ENCODE measurements at regions not wholly inside any gene's neighbourhood (a gene's known extent, or its start where the extent isn't known, plus 50 kb on each side); places are given as distances from the start of the nearest gene placed in this dataset.

DNA sequence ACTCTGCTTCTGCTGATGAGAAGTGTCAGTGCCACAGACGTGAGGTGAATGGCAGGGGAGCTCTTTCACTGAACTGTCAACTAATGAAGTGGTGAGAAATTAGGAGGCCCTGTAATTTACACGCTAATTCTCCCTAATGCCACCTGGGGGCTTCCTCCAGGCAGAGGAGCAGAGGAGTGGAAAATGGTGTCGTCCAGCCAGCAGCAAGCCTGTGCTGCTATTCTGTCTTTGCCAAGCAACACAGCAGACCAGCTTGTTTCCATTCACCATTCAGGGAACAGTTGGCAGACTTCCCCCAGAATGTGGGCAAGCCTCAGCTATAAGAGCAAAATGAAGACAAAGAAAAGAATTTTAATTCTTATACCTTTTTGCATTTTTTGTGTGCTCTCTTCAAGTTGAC, 245.2 kb upstream of the TET2 start:
- no peak for TF ChIP-seq POLR2A (IDR thresholded peaks at IDR 0.05; ENCODE audit: low read depth)
- TF ChIP-seq, protein P1, sequence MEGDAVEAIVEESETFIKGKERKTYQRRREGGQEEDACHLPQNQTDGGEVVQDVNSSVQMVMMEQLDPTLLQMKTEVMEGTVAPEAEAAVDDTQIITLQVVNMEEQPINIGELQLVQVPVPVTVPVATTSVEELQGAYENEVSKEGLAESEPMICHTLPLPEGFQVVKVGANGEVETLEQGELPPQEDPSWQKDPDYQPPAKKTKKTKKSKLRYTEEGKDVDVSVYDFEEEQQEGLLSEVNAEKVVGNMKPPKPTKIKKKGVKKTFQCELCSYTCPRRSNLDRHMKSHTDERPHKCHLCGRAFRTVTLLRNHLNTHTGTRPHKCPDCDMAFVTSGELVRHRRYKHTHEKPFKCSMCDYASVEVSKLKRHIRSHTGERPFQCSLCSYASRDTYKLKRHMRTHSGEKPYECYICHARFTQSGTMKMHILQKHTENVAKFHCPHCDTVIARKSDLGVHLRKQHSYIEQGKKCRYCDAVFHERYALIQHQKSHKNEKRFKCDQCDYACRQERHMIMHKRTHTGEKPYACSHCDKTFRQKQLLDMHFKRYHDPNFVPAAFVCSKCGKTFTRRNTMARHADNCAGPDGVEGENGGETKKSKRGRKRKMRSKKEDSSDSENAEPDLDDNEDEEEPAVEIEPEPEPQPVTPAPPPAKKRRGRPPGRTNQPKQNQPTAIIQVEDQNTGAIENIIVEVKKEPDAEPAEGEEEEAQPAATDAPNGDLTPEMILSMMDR (IDR thresholded peaks at IDR 0.05) = no peak
- no peak for TF ChIP-seq EP300 (IDR thresholded peaks at IDR 0.05)

Measured in esophagus muscularis mucosa (tissue), 4 donors.